ENCODE measurements at regions not wholly inside any gene's neighbourhood (a gene's known extent, or its start where the extent isn't known, plus 50 kb on each side); places are given as distances from the start of the nearest gene placed in this dataset.

DNA sequence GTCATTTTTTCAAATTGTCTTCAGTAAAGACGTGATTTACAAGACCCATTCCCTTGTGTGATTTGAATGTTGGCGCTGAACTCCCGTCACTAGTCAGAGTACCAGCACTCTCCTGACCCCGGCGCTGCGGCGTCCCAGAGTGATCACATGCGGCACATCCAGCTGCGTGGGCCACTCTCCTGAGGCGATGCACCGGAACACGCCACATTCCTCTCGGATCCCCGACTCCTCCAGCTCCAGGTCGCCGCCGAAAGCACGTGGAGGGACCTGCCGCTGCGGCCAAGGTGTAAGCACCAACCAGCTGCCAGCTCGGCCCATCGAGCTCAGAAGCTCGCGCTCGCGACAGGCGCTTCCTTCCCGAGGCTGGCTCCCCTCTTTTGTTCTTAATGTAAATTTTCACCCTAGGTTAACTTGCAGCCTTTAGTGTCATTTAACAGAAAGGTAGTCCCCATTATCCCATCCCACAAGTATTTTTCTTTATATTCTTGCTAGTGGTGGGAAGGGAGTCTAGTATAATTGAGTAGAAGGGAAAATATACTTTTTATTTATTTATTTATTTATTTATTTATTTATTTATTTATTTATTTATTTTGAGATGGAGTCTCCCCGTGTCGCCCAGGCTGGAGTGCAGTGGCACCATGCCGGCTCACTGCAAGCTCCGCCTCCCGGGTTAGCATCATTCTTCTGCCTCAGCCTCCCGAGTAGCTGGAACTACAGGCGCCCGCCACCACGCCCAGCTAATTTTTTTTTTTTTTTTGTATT lies 61.7 kb upstream of the VGLL3 start:
- H3K27ac Mint-ChIP-seq = no peak overlapping the region
- peak overlapping the region; percentile 24; the same call in 1 of the 2 replicates for H3K4me3 Mint-ChIP-seq
- H3K4me1 Mint-ChIP-seq = peaks cover 5% of the 10 kb centered on the region; the same call in 1 of the 2 replicates
- DNase-seq (ENCODE audit: low spot score) (peak; percentile 45), ATAC-seq (peak; percentile 83)
- ChIA-PET POLR2A (no interaction called here), CTCF (no interaction called here)
- H3K36me3 Mint-ChIP-seq = no peaks in the 10 kb centered on the region; the same call in 1 of the 2 replicates
- peaks cover 18% of the 10 kb centered on the region for H3K9me3 Mint-ChIP-seq
- peaks cover 8% of the 10 kb centered on the region for H3K27me3 Mint-ChIP-seq (ENCODE audit: low read depth)
- TF ChIP-seq, protein P1, sequence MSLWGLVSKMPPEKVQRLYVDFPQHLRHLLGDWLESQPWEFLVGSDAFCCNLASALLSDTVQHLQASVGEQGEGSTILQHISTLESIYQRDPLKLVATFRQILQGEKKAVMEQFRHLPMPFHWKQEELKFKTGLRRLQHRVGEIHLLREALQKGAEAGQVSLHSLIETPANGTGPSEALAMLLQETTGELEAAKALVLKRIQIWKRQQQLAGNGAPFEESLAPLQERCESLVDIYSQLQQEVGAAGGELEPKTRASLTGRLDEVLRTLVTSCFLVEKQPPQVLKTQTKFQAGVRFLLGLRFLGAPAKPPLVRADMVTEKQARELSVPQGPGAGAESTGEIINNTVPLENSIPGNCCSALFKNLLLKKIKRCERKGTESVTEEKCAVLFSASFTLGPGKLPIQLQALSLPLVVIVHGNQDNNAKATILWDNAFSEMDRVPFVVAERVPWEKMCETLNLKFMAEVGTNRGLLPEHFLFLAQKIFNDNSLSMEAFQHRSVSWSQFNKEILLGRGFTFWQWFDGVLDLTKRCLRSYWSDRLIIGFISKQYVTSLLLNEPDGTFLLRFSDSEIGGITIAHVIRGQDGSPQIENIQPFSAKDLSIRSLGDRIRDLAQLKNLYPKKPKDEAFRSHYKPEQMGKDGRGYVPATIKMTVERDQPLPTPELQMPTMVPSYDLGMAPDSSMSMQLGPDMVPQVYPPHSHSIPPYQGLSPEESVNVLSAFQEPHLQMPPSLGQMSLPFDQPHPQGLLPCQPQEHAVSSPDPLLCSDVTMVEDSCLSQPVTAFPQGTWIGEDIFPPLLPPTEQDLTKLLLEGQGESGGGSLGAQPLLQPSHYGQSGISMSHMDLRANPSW (CRISPR knock-in tag; conservative IDR thresholded peaks at IDR 0.05; ENCODE audit: low read depth) = no peak
- TF ChIP-seq, protein P2, sequence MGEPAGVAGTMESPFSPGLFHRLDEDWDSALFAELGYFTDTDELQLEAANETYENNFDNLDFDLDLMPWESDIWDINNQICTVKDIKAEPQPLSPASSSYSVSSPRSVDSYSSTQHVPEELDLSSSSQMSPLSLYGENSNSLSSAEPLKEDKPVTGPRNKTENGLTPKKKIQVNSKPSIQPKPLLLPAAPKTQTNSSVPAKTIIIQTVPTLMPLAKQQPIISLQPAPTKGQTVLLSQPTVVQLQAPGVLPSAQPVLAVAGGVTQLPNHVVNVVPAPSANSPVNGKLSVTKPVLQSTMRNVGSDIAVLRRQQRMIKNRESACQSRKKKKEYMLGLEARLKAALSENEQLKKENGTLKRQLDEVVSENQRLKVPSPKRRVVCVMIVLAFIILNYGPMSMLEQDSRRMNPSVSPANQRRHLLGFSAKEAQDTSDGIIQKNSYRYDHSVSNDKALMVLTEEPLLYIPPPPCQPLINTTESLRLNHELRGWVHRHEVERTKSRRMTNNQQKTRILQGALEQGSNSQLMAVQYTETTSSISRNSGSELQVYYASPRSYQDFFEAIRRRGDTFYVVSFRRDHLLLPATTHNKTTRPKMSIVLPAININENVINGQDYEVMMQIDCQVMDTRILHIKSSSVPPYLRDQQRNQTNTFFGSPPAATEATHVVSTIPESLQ (CRISPR knock-in tag; IDR thresholded peaks at IDR 0.05) = no peak
- TF ChIP-seq HMGA2 (CRISPR knock-in tag; IDR thresholded peaks at IDR 0.05) = no peak
- no peak for TF ChIP-seq JAZF1 (CRISPR knock-in tag; IDR thresholded peaks at IDR 0.05)
- TF ChIP-seq ELF4 (CRISPR knock-in tag; IDR thresholded peaks at IDR 0.05; ENCODE audit: low read depth) = no peak
- no peak; the same call in 1 of the 2 replicates for TF ChIP-seq MAX (CRISPR knock-in tag; IDR thresholded peaks at IDR 0.05)
- TF ChIP-seq, protein P3, sequence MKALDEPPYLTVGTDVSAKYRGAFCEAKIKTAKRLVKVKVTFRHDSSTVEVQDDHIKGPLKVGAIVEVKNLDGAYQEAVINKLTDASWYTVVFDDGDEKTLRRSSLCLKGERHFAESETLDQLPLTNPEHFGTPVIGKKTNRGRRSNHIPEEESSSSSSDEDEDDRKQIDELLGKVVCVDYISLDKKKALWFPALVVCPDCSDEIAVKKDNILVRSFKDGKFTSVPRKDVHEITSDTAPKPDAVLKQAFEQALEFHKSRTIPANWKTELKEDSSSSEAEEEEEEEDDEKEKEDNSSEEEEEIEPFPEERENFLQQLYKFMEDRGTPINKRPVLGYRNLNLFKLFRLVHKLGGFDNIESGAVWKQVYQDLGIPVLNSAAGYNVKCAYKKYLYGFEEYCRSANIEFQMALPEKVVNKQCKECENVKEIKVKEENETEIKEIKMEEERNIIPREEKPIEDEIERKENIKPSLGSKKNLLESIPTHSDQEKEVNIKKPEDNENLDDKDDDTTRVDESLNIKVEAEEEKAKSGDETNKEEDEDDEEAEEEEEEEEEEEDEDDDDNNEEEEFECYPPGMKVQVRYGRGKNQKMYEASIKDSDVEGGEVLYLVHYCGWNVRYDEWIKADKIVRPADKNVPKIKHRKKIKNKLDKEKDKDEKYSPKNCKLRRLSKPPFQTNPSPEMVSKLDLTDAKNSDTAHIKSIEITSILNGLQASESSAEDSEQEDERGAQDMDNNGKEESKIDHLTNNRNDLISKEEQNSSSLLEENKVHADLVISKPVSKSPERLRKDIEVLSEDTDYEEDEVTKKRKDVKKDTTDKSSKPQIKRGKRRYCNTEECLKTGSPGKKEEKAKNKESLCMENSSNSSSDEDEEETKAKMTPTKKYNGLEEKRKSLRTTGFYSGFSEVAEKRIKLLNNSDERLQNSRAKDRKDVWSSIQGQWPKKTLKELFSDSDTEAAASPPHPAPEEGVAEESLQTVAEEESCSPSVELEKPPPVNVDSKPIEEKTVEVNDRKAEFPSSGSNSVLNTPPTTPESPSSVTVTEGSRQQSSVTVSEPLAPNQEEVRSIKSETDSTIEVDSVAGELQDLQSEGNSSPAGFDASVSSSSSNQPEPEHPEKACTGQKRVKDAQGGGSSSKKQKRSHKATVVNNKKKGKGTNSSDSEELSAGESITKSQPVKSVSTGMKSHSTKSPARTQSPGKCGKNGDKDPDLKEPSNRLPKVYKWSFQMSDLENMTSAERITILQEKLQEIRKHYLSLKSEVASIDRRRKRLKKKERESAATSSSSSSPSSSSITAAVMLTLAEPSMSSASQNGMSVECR (CRISPR knock-in tag; IDR thresholded peaks at IDR 0.05; ENCODE audit: borderline replicate concordance) = no peak
- no peak for TF ChIP-seq RORB (CRISPR knock-in tag; IDR thresholded peaks at IDR 0.05)
- TF ChIP-seq, protein P4, sequence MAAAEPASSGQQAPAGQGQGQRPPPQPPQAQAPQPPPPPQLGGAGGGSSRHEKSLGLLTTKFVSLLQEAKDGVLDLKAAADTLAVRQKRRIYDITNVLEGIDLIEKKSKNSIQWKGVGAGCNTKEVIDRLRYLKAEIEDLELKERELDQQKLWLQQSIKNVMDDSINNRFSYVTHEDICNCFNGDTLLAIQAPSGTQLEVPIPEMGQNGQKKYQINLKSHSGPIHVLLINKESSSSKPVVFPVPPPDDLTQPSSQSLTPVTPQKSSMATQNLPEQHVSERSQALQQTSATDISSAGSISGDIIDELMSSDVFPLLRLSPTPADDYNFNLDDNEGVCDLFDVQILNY (CRISPR knock-in tag; IDR thresholded peaks at IDR 0.05) = no peak
- no peak for TF ChIP-seq TCF7 (CRISPR knock-in tag; IDR thresholded peaks at IDR 0.05; ENCODE audit: low read depth)
- no peak for TF ChIP-seq TEAD4 (CRISPR knock-in tag; IDR thresholded peaks at IDR 0.05)
- no peak for TF ChIP-seq NR1H2 (CRISPR knock-in tag; IDR thresholded peaks at IDR 0.05)
- TF ChIP-seq NR3C1 (CRISPR knock-in tag; conservative IDR thresholded peaks at IDR 0.05; ENCODE audit: low read depth) = no peak
- TF ChIP-seq ATF1 (CRISPR knock-in tag; IDR thresholded peaks at IDR 0.05) = no peak

DNA sequence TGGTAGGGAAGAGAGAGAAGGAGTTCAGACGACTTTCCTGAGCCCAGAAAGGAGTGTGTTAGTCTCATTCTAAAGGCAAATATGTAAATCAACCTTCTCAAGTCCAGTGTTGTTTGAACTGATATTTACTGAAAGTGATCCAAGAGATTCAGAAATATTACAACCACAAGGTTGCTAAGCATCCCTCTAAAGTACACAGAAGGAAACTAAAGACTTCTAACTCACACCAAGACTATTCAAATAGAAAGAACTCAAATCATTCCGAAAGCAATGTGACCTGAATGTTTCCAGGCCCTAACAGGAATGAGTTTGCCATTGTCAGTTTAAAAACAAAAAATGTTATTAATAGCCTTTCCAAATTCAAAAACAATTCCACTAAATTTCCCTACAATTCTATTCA lies 56.9 kb upstream of the VGLL3 start:
- H3K4me3 Mint-ChIP-seq = no peak overlapping the region
- CTCF ChIA-PET = no interaction called here
- peaks cover 8% of the 10 kb centered on the region for H3K27me3 Mint-ChIP-seq (ENCODE audit: low read depth)
- no peak for DNase-seq (ENCODE audit: low spot score)
- POLR2A ChIA-PET = no interaction called here
- H3K9me3 Mint-ChIP-seq = no peaks in the 10 kb centered on the region
- no peak overlapping the region for H3K27ac Mint-ChIP-seq
- H3K4me1 Mint-ChIP-seq = peaks cover 9% of the 10 kb centered on the region; the same call in 1 of the 2 replicates
- H3K36me3 Mint-ChIP-seq = no peaks in the 10 kb centered on the region
- no peak for ATAC-seq
- TF ChIP-seq CREB1 (CRISPR knock-in tag; IDR thresholded peaks at IDR 0.05) (no peak), CBFB (CRISPR knock-in tag; IDR thresholded peaks at IDR 0.05; ENCODE audit: low read depth) (no peak), KAT7 (CRISPR knock-in tag; IDR thresholded peaks at IDR 0.05; ENCODE audit: borderline replicate concordance) (no peak), SP1 (CRISPR knock-in tag; conservative IDR thresholded peaks at IDR 0.05) (no peak)
- TF ChIP-seq, protein P5, sequence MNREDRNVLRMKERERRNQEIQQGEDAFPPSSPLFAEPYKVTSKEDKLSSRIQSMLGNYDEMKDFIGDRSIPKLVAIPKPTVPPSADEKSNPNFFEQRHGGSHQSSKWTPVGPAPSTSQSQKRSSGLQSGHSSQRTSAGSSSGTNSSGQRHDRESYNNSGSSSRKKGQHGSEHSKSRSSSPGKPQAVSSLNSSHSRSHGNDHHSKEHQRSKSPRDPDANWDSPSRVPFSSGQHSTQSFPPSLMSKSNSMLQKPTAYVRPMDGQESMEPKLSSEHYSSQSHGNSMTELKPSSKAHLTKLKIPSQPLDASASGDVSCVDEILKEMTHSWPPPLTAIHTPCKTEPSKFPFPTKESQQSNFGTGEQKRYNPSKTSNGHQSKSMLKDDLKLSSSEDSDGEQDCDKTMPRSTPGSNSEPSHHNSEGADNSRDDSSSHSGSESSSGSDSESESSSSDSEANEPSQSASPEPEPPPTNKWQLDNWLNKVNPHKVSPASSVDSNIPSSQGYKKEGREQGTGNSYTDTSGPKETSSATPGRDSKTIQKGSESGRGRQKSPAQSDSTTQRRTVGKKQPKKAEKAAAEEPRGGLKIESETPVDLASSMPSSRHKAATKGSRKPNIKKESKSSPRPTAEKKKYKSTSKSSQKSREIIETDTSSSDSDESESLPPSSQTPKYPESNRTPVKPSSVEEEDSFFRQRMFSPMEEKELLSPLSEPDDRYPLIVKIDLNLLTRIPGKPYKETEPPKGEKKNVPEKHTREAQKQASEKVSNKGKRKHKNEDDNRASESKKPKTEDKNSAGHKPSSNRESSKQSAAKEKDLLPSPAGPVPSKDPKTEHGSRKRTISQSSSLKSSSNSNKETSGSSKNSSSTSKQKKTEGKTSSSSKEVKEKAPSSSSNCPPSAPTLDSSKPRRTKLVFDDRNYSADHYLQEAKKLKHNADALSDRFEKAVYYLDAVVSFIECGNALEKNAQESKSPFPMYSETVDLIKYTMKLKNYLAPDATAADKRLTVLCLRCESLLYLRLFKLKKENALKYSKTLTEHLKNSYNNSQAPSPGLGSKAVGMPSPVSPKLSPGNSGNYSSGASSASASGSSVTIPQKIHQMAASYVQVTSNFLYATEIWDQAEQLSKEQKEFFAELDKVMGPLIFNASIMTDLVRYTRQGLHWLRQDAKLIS (CRISPR knock-in tag; IDR thresholded peaks at IDR 0.05; ENCODE audit: borderline replicate concordance) = no peak
- TF ChIP-seq, protein P4 (CRISPR knock-in tag; IDR thresholded peaks at IDR 0.05) = no peak
